Coronary artery (tissue), 2 donors: ENCODE measurements at regions not wholly inside any gene's neighbourhood (a gene's known extent, or its start where the extent isn't known, plus 50 kb on each side); places are given as distances from the start of the nearest gene placed in this dataset.
A peak's percentile ranks its signal among the peaks of the same experiment; 100 is the strongest.

Experiments used
- DNase-seq: peaks from one replicate; pipeline ENCODE4 v3.0.0-alpha.2; 2017; ENCODE audit warnings: low spot score
- H3K27ac ChIP-seq, 2 donors: fragments of 200-600 bp; sonication (generic); one replicate each; pipeline ENCODE4 v1.5.1; 2016 to 2019
- H3K4me3 ChIP-seq: fragments of 200-600 bp; sonication (generic); 2 replicates; pipeline ENCODE4 v1.5.1; 2016; ENCODE audit warnings: mild to moderate bottlenecking, moderate library complexity
- CTCF ChIP-seq: fragments of 200-600 bp; sonication (generic); IDR thresholded peaks from one replicate; pipeline ENCODE4 v1.5.1; 2019; ENCODE audit warnings: antibody characterized with exemption

GRCh38 chr1:29672416-29673227 is 436.3 kb downstream of the PTPRU start:
- TF ChIP-seq CTCF = no peak
- Histone ChIP-seq H3K27ac (no peak overlapping the region), H3K4me3 (no peak overlapping the region)
- DNase-seq = peak; percentile 45

GRCh38 chr1:29671446-29672356 is 435.4 kb downstream of the PTPRU start:
- peak; percentile 24 for DNase-seq
- TF ChIP-seq CTCF = no peak
- Histone ChIP-seq H3K4me3 (no peak overlapping the region), H3K27ac (no peak overlapping the region)

GRCh38 chr1:29670752-29671151 is 434.4 kb downstream of the PTPRU start:
- TF ChIP-seq CTCF = no peak
- H3K27ac ChIP-seq = no peak overlapping the region
- peak; percentile 52 for DNase-seq
- H3K4me3 ChIP-seq = no peak overlapping the region

GRCh38 chr1:29669912-29670311 is 433.6 kb downstream of the PTPRU start:
- Histone ChIP-seq H3K4me3 (no peak overlapping the region), H3K27ac (no peak overlapping the region)
- DNase-seq = peak; percentile 53
- no peak for TF ChIP-seq CTCF

GRCh38 chr1:29669158-29669871 is 433.0 kb downstream of the PTPRU start:
- Histone ChIP-seq H3K4me3 (no peak overlapping the region), H3K27ac (no peak overlapping the region)
- DNase-seq = peak; percentile 54
- no peak for TF ChIP-seq CTCF

- peak; percentile 43 for DNase-seq
- Histone ChIP-seq H3K27ac (no peak overlapping the region), H3K4me3 (no peak overlapping the region)
- no peak for TF ChIP-seq CTCF
Observed at GRCh38 chr1:29668551-29669157, 432.3 kb downstream of the PTPRU start.
